GM19324 (cell line): ENCODE measurements at regions not wholly inside any gene's neighbourhood (a gene's known extent, or its start where the extent isn't known, plus 50 kb on each side); places are given as distances from the start of the nearest gene placed in this dataset.
"Not testable (repeated sequence)": the region's sequence is repeated elsewhere in the genome, so short reads cannot be mapped to it uniquely, and the experiment has no call there.

Experiments used
- ATAC-seq: cut with Tn5 transposase; IDR thresholded peaks from one replicate; pipeline ENCODE4 v1.9.1; 2021; ENCODE audit warnings: mild to moderate bottlenecking, moderate library complexity; ENCODE audit not compliant: unreplicated experiment, low FRiP score

DNA sequence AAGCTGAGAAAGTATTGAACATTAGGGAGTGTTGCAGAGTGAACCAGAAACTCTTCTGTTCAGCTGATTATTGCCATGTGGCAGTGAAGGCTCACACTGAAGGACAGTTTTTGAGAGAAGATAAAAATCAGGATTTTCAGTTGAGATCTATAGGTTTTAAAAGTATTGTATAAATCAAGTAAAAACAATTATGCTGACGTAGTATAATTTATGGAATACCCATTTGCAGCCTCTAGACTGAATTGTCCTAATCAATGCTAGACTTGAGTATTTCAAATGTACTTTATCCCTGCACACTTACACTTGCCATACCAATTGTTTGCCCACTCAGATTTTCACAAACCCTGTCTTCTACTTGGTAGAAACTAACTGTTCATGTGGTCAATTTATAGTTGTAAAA lies 245.8 kb downstream of the FRK start:
- ATAC-seq, result no peak

DNA sequence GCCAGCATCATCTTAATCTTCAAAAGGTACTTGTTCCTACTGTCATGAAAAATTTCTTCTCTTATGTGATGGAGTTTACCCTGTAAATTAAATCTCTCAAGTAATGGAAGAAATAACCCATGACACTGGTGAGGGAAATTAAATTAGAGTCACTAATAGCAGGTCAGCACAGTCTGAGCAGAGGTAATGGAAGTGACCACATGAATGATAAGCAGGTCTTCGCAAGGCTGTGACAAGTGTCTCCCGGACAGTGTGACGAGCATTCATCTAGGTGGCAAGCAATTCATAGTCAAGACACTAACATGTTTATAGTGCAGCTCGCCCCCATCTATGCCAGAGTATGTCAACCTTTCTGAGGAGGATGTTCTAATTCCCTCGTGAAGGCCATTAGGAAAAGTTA lies 249.2 kb downstream of the FRK start:
- no peak for ATAC-seq

DNA sequence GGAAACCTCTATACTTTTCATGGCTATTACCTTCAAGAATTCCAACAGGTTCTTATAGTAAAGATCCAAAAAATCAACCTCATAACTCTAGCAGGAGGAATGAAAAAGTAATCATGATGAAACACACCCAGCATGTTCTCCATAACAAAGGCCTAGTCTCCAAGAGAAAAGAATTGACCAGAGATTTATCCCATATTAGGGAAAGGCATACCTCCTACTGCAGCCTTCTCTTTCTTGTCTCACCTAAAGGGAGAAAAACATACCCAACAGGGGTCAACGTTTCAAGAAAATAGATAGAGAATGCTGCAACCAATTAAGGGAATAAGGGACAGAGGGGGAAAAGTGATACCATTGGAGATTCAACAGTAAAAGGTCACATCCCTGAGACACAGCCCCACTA lies 262.5 kb downstream of the FRK start:
- no peak for ATAC-seq

DNA sequence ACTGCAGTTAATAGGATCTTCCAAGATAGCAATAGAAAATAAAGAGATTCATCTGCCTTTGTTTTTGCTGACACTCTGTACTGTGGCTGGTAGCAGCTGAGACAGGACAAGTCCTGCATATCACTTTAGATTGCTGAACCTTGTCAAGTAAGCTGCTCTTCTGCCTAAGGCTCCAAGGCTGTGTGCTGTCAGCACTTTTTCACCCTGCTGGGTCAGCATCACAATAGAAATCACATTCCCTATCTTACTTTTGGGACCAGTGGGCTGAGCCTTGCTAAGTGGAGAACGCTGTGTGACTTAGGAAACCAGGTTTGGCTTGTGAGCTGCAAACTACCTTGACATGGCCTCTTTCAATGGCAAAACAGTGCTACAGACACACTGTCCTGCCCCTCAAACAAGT lies 263.9 kb downstream of the FRK start:
- no peak for ATAC-seq

DNA sequence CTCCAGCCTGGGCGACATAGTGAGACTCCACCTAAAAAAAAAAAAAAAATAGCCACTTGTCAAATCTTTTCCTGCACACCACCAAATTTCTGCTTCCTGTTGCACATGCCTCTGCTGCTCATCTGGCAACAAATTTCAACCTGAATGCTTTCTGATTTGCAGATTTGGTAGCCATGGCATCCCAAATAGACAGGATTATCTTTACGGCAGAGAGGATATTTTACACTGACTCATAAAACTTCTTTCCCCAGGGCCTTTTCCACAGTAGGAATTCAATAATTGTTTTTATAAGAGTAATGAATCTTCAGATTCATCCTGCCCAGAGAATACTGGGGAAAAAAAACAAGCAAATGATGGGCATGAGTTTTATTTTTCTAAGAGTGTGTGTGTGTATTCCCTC lies 264.6 kb downstream of the FRK start:
- ATAC-seq, result no peak

DNA sequence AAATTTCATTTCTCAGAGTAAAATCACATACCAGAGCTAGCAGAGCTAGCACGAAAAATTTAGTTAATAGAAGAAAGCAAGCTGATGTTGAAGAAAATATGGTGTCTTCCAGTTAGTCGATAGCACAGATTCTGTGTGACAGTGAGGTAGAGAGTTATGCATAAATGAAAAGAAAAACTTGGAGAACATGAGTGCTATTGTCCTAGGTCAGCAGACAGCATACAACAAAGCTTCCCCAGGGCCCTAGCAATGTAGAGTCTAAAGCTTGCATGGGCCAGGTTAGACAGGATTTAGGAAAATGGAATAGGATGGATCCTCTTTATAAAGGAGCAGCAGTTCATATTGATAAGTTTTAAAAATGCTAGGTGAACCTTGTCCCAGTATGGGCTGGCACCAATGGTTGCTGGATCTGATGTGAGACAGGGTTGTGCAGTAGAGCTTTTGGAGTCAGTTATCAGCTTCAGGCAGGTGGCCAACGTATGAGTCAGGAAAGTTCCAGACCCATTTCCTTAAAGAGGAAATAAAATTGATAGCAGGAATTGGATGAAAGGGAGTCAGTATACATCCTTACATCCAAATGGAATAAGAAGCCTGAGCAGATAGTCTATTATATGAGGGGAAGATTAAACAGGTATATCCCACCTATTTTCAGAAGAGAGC lies 277.2 kb downstream of the FRK start:
- ATAC-seq, result no peak

DNA sequence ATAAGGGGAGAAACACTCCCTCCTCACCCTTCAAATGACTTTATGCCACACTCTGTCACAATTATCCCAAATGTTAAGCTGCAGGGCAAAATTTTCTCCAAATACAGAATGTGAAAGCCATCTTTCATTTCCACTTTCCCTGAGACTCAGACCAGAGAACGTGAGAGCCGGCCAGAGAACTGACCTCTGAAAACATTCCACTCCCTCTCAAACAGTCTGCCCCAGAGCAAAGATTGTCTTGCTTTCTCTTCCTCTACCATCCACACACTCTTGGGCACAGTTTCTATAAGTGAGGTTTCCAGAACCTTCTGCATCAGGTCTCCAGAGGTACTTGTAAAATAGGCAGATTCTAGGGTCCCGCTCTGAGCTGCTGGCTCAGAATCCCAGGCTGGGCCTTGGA lies 278.1 kb downstream of the FRK start:
- ATAC-seq, result no peak

DNA sequence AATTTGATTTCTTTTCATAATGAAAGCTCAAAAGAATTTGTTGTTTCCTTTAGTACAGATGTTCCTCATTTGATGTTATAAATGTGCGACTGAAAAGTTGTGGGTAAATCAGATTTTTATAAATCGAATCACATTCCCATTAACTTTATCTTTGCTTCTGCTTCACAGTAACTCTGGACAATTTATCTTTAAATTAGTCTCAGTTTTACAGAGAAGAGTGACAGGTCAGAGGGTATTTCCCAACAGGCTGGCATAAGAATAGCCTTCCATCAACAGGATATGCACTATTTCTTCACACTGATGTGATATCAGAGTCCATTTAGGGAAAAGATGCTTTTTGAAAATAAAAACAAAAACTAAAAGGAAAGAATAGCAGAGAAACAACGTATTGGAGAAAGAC lies 286.9 kb downstream of the FRK start:
- no peak for ATAC-seq

DNA sequence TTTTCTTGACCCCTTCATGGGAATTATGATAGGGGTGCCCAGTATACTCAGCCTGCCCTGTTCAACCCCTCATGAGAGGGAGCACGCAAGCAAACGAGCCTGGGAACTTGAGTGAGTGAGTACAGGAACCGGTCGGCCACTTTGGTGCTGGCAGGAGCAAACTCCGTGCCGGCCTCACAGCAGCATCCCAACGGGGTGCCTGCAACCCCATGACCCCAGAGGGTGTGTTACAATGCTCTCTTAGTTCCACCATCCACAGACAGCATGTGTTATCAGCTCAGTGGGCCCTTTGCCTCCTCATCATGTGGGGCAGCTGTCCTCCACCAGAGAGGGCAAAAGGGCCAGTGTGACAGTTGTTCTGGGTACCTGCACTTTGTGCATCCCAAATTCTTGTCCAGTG lies 289.8 kb downstream of the FRK start:
- no peak for ATAC-seq

DNA sequence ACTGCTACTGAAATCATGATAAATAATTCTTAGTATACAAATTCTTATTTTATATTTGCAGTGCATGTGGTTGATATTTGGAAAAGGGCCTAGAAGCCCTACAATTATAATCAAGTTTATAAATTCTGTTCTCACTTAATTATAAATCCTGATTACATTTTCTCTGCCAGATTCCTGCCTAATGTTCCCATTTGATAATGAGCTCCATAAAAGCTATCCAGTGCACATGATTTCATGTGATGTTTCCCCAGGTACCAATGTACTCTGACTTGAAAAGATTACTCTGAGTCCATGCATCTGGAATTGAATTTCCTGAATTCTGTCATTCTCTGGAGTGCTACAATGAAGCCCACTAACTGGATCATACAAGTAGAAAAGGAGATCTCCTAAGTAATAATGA lies 292.2 kb downstream of the FRK start:
- ATAC-seq, result no peak

DNA sequence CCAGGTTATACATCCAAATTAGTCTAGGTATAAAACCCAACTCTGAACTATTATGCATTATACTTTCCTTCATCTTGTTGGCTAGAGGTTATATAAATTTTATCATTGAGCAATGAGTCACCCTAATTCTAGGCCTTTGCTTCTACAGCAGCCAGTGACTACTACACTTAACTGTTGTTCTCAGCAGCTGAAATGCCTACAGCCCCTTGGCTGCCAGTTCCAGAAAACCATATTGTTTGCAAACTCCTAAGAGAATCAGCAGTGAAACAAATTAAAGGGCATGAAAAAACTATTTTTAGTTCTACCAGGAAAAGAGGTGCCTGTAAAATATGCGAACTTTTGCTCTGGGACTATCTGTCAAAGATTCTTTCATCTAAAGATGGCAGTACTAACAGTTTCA lies 292.8 kb downstream of the FRK start:
- ATAC-seq, result no peak

DNA sequence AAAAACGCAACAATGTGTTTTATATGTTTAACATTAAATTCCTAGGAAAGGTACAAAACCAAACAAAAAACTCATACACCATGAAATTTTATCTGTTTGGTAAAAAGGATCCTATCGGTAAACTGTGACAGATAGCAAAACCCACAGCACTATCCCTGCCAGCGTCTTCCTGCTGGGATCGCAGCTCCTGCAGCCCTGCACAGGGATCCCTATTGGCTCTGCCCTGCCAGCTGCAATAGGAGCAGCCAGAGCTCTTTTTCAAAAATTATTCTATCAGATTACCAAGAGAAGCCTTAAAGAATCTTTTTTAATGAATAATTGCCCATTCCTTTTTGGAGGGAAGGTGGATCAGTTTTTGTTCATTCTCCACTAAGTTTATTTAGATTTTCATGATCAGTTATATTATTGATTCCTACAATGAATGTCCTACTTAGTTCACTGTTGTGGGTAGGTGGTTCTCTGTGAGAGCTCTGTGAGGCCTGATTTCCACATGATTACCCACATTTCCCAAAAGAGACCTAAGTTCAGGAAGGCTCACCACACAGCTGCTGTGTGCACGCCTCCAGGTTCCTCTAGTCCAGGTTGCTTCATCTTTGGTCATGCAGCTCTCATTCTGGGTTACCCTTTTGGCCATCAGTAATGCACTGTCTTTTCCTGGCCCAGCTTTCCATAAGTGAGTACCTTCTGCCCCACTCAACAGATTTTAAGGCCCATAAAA lies 293.8 kb downstream of the FRK start:
- no peak for ATAC-seq

DNA sequence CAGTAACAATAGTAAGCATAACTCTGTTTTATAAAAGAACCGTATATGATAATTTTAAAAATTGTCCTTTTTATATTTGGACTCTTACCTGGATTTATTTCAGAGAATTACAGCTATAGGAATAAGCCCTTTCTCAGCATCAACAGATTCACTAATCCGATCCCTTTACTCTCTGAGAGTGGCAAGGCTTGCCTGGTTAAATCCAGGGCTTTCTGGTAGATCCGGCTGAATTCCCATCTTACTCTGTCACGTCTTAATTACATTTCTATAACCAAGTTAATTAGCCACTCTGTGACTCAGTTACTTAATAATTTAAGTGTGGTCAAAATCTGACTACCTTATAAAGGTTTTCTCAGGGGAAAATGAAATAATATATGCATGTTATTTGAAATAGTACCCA lies 294.7 kb downstream of the FRK start:
- no peak for ATAC-seq

DNA sequence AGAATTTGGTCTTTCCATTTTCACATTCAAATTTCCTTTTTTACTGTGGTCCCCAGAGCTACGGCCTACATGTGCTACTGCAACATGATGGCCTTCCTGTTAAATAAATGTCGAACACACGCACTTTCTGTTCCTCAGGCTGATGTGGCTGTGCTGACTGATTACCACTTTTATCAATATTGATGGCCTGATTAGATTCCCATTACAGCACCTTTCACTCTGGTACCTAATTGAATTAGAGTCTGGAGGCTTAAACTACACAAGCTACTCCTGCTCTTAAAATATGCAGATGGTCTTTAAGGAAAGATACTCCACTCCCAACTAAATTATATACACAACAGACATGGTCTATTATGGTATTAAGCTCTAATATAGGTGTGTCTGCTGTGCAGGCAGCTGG lies 301.6 kb downstream of the FRK start:
- ATAC-seq, result no peak

DNA sequence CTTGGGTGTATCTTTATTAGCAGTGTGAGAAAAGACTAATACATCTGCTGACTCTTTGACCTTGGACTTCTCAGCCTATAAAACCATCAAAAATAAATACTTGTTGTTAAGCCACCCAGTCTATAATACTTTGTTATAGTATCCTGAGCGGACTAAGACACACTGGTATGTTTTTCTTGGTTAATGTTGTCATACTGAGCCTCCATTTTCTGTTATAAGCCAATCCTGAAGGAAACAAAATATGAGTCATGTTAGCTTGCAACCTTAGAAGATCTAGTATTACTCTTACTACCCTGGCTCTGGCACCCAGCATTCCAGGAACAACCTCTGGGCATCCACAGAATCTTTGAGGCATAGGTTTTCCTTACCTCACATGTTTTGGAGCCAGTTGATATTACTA lies 307.2 kb downstream of the FRK start:
- ATAC-seq, result no peak

DNA sequence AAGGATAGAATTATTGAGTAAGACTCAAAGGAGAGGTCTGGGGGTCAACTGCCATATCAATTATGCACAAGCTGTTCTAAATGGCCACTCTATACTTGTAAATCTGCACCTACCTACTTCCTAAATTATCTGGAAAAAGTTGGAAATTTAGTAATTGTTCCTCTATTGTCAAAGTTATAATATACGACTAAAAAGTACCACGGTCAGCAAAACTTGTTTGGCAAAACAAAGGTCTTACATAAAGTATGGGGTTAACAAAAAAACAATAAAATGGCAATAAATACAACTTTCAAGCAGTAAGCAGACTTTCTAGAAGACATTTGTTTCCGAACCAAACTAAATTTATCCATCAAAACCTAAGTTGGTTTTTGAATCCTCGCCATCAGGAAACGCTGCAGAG lies 309.7 kb downstream of the FRK start:
- ATAC-seq, result no peak

DNA sequence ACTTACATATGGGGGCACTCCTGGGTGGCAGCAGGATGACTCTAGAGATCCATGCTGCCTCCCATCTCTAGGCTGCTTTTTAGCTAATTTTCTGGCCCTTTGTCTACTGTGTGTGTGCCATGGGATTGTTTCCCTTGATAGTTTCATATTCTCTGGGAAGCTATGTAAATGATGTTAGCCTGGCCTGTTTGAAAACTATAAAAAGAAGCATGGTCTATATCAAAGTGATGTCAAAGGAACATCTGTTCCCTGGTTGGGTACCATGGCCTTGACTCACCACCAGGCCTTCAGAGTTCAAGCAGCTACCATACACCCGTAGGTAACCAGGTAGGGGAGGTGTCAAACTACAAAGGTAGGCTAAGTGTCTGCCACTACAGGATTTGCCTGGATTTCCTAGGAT lies 310.4 kb downstream of the FRK start:
- ATAC-seq, result no peak

DNA sequence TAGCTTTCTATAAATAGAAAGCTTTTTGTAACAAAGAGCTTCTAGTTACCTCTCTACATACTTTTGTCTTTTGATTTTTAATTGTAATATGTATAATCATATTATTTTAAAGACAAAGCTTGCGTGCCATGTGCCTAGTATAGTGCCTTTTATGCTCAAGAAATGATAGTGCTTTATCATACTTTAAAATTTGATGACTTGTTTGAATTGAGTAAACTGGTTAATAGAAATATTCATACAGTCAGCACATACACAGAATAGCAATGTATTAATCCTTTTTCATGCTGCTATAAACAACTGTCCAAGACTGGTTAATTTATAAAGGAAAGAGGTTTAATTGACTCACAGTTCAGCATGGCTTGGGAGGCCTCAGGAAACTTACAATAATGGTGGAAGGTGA lies 313.0 kb downstream of the FRK start:
- no peak for ATAC-seq

DNA sequence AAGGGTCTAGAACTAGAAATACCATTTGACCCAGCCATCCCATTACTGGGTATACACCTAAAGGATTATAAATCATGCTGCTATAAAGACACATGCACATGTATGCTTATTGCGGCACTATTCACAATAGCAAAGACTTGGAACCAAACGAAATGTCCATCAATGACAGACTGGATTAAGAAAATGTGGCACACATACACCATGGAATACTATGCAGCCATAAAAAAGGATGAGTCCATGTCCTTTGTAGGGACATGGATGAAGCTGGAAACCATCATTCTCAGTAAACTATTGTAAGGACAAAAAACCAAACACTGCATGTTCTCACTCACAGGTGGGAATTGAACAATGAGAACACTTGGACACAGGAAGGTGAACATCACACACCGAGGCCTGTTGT lies 314.1 kb downstream of the FRK start:
- not testable (repeated sequence) for ATAC-seq

DNA sequence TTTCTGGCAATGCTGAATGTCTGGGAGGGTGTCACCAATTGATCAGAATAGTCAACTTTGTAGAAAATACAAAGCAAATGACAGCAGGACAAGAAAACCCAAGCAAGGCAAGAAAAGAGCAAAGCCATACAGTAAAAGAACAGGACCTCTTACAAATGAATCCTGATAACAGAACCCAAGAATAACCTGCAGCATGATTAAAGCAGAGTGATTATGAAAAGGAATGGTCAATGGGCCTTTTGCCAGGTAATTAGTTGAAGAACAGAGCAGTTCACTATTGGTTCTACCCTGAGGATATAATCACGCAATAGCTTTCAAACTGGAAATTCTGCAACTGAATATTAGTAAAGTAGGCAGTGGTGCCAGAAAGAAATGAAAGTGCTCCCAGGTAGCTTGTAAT lies 319.8 kb downstream of the FRK start:
- no peak for ATAC-seq

DNA sequence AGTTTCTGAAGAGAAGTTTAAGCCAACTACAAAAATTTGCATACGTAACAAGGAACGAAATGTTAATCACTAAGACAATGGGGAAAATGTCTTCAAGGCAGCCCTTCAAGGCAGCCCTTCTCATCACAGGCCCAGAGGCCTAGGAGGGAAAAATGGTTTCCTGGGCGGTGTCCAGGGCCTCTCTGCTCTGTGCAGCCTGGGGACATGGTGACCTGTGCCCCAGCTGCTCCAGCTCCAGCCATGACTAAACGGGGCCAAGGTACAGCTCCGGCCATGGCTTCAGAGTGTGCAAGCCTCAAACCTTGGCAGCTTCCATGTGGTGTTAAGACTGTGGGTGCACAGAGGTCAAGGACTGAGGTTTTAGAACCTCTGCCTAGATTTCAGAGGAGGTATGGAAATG lies 325.1 kb downstream of the FRK start:
- ATAC-seq, result no peak

DNA sequence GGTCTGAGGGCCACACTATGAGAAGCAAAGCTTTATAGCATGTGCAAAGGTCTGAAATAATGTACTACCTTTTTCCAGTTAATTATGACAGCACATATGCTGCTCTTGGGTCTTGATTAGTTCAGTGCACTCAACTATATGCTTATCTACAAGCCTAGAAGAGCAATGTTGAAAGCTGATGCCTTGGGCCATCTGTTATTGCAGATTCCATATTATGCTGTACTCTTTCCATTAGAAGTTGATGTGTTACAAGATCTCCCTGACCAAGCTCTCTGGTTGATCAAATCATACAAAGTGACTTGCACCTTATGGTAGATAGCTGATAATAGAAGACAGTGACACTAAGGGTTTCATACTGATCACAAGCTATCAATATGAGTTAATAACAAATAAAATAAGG lies 327.3 kb downstream of the FRK start:
- no peak for ATAC-seq

DNA sequence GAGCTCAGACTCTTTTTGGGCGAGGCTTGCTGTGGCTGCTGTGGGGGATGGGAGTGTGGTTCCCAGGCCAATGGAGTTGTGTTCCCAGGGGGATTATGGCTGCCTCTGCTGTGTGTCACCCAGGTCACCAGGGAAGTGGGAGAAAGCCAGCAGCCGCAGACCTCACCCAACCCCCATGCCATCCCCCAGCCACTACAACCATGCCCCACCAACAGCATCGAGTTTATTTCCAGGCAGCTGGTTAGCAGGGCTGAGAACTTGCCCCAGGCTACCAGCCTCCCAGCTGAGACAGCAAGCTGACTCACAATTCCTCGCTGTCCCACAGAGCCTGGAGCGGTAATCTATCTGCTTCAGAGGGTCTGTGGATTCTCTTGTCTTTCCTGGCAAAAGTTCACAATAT lies 331.7 kb downstream of the FRK start:
- no peak for ATAC-seq
